CD14-positive monocyte (primary cell): ENCODE measurements at regions not wholly inside any gene's neighbourhood (a gene's known extent, or its start where the extent isn't known, plus 50 kb on each side); places are given as distances from the start of the nearest gene placed in this dataset.

Experiments used
- DNase-seq, 3 donors: peaks; one replicate each; pipeline ENCODE4 v3.0.0-alpha.2; 2011 to 2022
- H2AFZ ChIP-seq: 2 replicates; pipeline ENCODE4 v1.6.0; 2012; ENCODE audit warnings: mild to moderate bottlenecking, low read depth, low read length, inconsistent platforms; ENCODE audit not compliant: insufficient read depth, poor library complexity, severe bottlenecking
- H3K27ac ChIP-seq, 2 donors: 1 replicate in 1 of 2; 2 replicates in 1 of 2; pipeline ENCODE4 v1.5.1; 2012 to 2013; ENCODE audit warnings: low read length in 2 of 2, control low read depth in 1 of 2, inconsistent platforms in 1 of 2, low read depth in 1 of 2, mild to moderate bottlenecking in 1 of 2
- H3K27me3 ChIP-seq, 2 donors: one replicate each; pipeline versions ENCODE4 v1.6.0 to v1.6.1; 2011 to 2013; ENCODE audit warnings: low read length in 2 of 2; ENCODE audit not compliant: control insufficient read depth in 2 of 2, insufficient read depth in 2 of 2
- H3K36me3 ChIP-seq, 2 donors: replicated peaks in 1 of 2; 1 replicate in 1 of 2; 2 replicates in 1 of 2; pipeline versions ENCODE4 v1.5.1 to v1.6.1; 2012 to 2013; ENCODE audit warnings: low read length in 2 of 2, control low read depth in 1 of 2, inconsistent platforms in 1 of 2, mild to moderate bottlenecking in 1 of 2; ENCODE audit not compliant: insufficient read depth in 2 of 2, control insufficient read depth in 1 of 2
- H3K4me1 ChIP-seq, 2 donors: 1 replicate in 1 of 2; 2 replicates in 1 of 2; pipeline versions ENCODE4 v1.5.1 to v1.6.1; 2012 to 2013; ENCODE audit warnings: low read length in 2 of 2, control low read depth in 1 of 2, inconsistent platforms in 1 of 2, mild to moderate bottlenecking in 1 of 2, moderate library complexity in 1 of 2; ENCODE audit not compliant: insufficient read depth in 2 of 2, control insufficient read depth in 1 of 2
- H3K4me2 ChIP-seq: replicated peaks from 2 replicates; pipeline ENCODE3; 2012; ENCODE audit warnings: low read length, moderate library complexity, mild to moderate bottlenecking; ENCODE audit not compliant: poor library complexity, severe bottlenecking; ENCODE audit errors: extremely low read depth
- H3K4me3 ChIP-seq, 3 experiments: fragments of 200-600 bp in 1 of 3; sonication (generic) in 1 of 3; replicated peaks in 1 of 3; 1 replicate in 2 of 3; 2 replicates in 1 of 3; pipeline ENCODE4 v1.5.1; 2011 to 2013; ENCODE audit warnings: low read length in 3 of 3, mild to moderate bottlenecking in 3 of 3, control low read depth in 2 of 3, low read depth in 2 of 3, inconsistent platforms in 1 of 3, moderate library complexity in 1 of 3
- H3K79me2 ChIP-seq: 2 replicates; pipeline ENCODE4 v1.6.0; 2012; ENCODE audit warnings: mild to moderate bottlenecking, control low read depth, inconsistent platforms, low read length, moderate library complexity; ENCODE audit not compliant: insufficient read depth
- H3K9ac ChIP-seq: 2 replicates; pipeline ENCODE4 v1.6.0; 2017; ENCODE audit warnings: low read length, mild to moderate bottlenecking; ENCODE audit not compliant: insufficient read depth, poor library complexity, severe bottlenecking
- H3K9me3 ChIP-seq, 2 donors: replicated peaks in 1 of 2; 1 replicate in 1 of 2; 2 replicates in 1 of 2; pipeline versions ENCODE4 v1.5.1 to v1.6.1; 2012 to 2013; ENCODE audit warnings: low read length in 2 of 2, control low read depth in 1 of 2; ENCODE audit not compliant: control insufficient read depth in 1 of 2, insufficient read depth in 1 of 2
- H4K20me1 ChIP-seq: 2 replicates; pipeline ENCODE4 v1.6.0; 2012; ENCODE audit warnings: mild to moderate bottlenecking, low read length, control low read depth, moderate library complexity; ENCODE audit not compliant: insufficient read depth
- H3K27ac Mint-ChIP-seq, 7 donors: one replicate each; pipeline ENCODE4 v1.8.0; 2020; ENCODE audit warnings: mild to moderate bottlenecking in 7 of 7, mixed read lengths in 7 of 7, moderate library complexity in 6 of 7, inconsistent platforms in 2 of 7
- H3K27me3 Mint-ChIP-seq, 3 donors: one replicate each; pipeline ENCODE4 v1.8.0; 2021 to 2022; ENCODE audit warnings: low read depth in 3 of 3, mild to moderate bottlenecking in 3 of 3, mixed read lengths in 3 of 3, moderate library complexity in 3 of 3, inconsistent platforms in 1 of 3
- H3K36me3 Mint-ChIP-seq, 2 donors: one replicate each; pipeline ENCODE4 v1.8.0; 2020; ENCODE audit warnings: mixed read lengths in 2 of 2, inconsistent platforms in 1 of 2, mild to moderate bottlenecking in 1 of 2
- H3K4me1 Mint-ChIP-seq: one replicate; pipeline ENCODE4 v1.8.0; 2020; ENCODE audit warnings: mild to moderate bottlenecking, mixed read lengths
- H3K4me3 Mint-ChIP-seq, 2 donors: one replicate each; pipeline ENCODE4 v1.8.0; 2020; ENCODE audit warnings: mild to moderate bottlenecking in 2 of 2, mixed read lengths in 2 of 2, moderate library complexity in 1 of 2
- H3K9me3 Mint-ChIP-seq, 7 donors: one replicate each; pipeline ENCODE4 v1.8.0; 2020 to 2022; ENCODE audit warnings: mixed read lengths in 7 of 7, mild to moderate bottlenecking in 6 of 7, moderate library complexity in 6 of 7, inconsistent platforms in 2 of 7
- CTCF ChIP-seq: fragments of 200-600 bp; IDR thresholded peaks from one replicate; pipeline ENCODE4 v1.8.0; 2022; ENCODE audit warnings: antibody characterized with exemption, mild to moderate bottlenecking
- WGBS: methylation state at CpG from one replicate; pipeline ENCODE4 v1.1.5; 2013; ENCODE audit warnings: missing lambda C conversion rate; ENCODE audit not compliant: insufficient coverage; 5-methylcytosine and 5-hydroxymethylcytosine counted together
- intact Hi-C, 2 donors: fragments of 100-400 bp; cut with micrococcal nuclease; formaldehyde crosslinking; loops; one replicate each; pipeline versions ENCODE4 v1.15.0 to v1.15.1; 2023

GRCh38 chr2:6394276-6394675 lies 471.4 kb downstream of the CMPK2 start:
- H3K27me3 Mint-ChIP-seq = peaks cover 0 to 1% (median 0%) of the 10 kb centered on the region in 3 donors
- intact Hi-C loops = no loop called here
- WGBS = 92% methylated on average over 2 of the region's 2 CpGs

GRCh38 chr2:6398421-6398820 lies 467.3 kb downstream of the CMPK2 start:
- no peaks in the 10 kb centered on the region for H3K36me3 Mint-ChIP-seq
- Histone ChIP-seq H3K36me3 (no peaks in the 10 kb centered on the region), H3K27me3 (no peaks in the 10 kb centered on the region), H3K4me2 (no peak overlapping the region), H3K79me2 (no peaks in the 10 kb centered on the region), H3K9ac (no peak overlapping the region), H3K4me1 (no peaks in the 10 kb centered on the region), H2AFZ (no peak overlapping the region), H4K20me1 (no peaks in the 10 kb centered on the region), H3K27ac (no peak overlapping the region), H3K9me3 (no peaks in the 10 kb centered on the region), H3K4me3 (no peak overlapping the region)
- H3K27ac Mint-ChIP-seq = no peak overlapping the region
- DNase-seq = no peak
- no CpG with 5 or more reads among the region's 2 CpGs for WGBS
- H3K4me3 Mint-ChIP-seq = no peak overlapping the region
- intact Hi-C loops = no loop called here
- no peaks in the 10 kb centered on the region for H3K4me1 Mint-ChIP-seq
- no peak for TF ChIP-seq CTCF
- H3K9me3 Mint-ChIP-seq = peaks cover 0 to 6% (median 3%) of the 10 kb centered on the region in 7 donors
- H3K27me3 Mint-ChIP-seq = peaks cover 0 to 1% (median 0%) of the 10 kb centered on the region in 3 donors

More at GRCh38 chr2:6394276-6394675, 471.4 kb downstream of the CMPK2 start:
- no peaks in the 10 kb centered on the region for H4K20me1 ChIP-seq
- H3K4me1 ChIP-seq = no peaks in the 10 kb centered on the region
- DNase-seq = no peak
- no peak overlapping the region for H3K27ac ChIP-seq
- no peaks in the 10 kb centered on the region for H3K27me3 ChIP-seq
- peaks cover 3 to 17% (median 13%) of the 10 kb centered on the region in 7 donors for H3K9me3 Mint-ChIP-seq
- no peak for TF ChIP-seq CTCF
- no peaks in the 10 kb centered on the region for H3K36me3 ChIP-seq
- H3K4me3 ChIP-seq = no peak overlapping the region
- no peak overlapping the region for H3K9ac ChIP-seq
- H3K4me3 Mint-ChIP-seq = no peak overlapping the region
- H3K36me3 Mint-ChIP-seq = no peaks in the 10 kb centered on the region
- H3K79me2 ChIP-seq = no peaks in the 10 kb centered on the region
- no peak overlapping the region for H2AFZ ChIP-seq
- no peaks in the 10 kb centered on the region for H3K4me1 Mint-ChIP-seq
- H3K4me2 ChIP-seq = no peak overlapping the region
- no peak overlapping the region for H3K27ac Mint-ChIP-seq
- H3K9me3 ChIP-seq = peaks cover 14 to 18% of the 10 kb centered on the region in 2 donors
